ENCODE measurements at regions not wholly inside any gene's neighbourhood (a gene's known extent, or its start where the extent isn't known, plus 50 kb on each side); places are given as distances from the start of the nearest gene placed in this dataset.

DNA sequence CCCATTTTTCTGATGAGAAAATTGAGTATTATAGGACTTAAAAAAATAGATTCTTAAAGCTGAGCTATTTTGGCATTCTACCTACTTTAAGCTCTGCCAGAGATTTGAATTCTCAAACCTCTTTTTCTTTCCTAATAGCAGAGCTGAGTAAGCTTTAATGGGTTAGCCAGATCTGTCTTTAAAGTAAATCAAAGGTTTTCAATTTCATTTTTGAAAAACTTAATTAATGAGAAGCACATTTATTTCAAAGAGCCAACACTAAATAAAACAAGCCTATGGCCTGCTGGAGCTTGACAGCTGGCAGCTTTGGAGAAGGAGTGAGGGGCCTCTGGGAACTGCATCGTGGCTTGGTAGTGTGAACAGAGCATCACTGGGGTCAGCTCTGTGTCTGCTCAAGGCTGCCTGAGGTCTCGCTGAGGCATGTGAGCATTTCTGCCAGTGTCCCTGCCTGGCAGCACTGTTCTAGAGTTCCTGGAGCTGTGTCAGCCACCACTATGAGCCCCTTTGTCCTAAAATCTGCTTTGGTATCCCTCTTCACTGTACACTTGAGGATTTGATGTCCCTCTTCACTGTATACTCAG is 50.4 kb upstream of the PRSS23 start:
- H3K9me3 Mint-ChIP-seq = no peaks in the 10 kb centered on the region
- no peak overlapping the region for H3K4me3 Mint-ChIP-seq
- H3K27ac Mint-ChIP-seq = no peak overlapping the region
- H3K36me3 Mint-ChIP-seq = no peaks in the 10 kb centered on the region
- H3K27me3 Mint-ChIP-seq = peaks cover 1% of the 10 kb centered on the region
- no peaks in the 10 kb centered on the region for H3K4me1 Mint-ChIP-seq

DNA sequence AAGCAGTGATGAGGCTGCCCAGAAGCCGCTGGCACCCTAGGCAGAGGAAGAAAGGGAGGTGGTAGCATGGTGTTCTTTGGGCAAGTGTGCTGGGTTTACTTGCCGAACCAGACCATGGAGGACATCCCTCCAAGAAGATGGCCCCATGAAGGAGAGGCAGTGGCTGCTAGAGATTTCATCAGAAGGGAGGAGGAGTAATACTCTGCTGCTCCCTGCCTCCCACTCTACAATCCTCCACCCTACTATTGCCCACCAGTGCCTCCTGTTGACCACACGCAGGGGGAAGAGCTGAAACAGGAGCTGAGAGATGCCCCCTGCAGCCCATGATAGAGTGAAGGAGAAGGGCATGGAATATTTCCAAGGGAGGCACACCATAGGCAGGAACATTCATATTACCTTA is 51.0 kb upstream of the PRSS23 start:
- Mint-ChIP-seq H3K9me3 (peaks cover 0 to 1% (median 0%) of the 10 kb centered on the region in 3 donors), H3K36me3 (no peaks in the 10 kb centered on the region), H3K27ac (no peak overlapping the region), H3K27me3 (peaks cover 1% of the 10 kb centered on the region), H3K4me3 (no peak overlapping the region), H3K4me1 (no peaks in the 10 kb centered on the region)

DNA sequence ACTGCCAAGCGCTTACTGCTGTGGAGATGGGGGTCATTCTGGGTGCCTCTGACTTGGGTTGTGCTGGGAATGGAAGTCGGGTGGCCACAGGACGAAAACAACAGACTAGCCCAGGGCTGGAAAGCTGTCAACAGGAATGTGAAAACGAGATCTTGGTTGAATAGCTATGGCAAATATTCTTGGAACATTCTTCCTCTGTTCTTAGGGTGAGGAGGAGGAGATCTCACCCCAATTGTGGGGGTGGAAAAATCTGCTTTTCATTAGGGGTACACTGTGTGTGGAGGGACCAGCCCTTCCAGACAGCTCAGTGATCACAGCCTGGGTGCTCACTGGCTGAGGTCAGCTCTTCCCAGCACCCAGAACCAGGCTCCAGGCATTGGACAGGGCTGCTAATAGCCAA is 52.0 kb upstream of the PRSS23 start:
- peaks cover 0 to 1% (median 0%) of the 10 kb centered on the region in 3 donors for H3K9me3 Mint-ChIP-seq
- H3K36me3 Mint-ChIP-seq = no peaks in the 10 kb centered on the region
- no peaks in the 10 kb centered on the region for H3K4me1 Mint-ChIP-seq
- no peak overlapping the region for H3K4me3 Mint-ChIP-seq
- peaks cover 1% of the 10 kb centered on the region for H3K27me3 Mint-ChIP-seq
- peak overlapping the region in 1 of 3 donors; percentile 44 for H3K27ac Mint-ChIP-seq

DNA sequence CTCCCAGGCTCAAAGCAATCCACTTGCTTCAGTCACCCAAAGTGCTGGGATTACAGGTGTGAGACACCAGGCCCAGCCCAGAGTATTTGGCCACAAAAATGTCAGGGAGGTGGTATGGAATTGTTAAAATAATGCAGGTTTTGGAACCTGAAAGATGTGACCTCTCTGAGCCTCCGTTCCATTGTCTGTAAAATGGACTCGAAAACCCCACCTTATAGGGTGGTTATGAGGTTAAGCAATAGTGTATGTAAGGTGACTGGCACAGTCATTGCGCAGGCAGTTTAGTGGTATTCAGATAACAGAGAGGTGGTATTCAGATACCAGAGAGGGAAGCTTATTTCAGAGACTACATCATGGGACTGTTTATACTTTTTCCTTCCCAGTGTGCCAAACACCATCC is 52.5 kb upstream of the PRSS23 start:
- no peaks in the 10 kb centered on the region for H3K36me3 Mint-ChIP-seq
- no peaks in the 10 kb centered on the region for H3K4me1 Mint-ChIP-seq
- peaks cover 1% of the 10 kb centered on the region for H3K27me3 Mint-ChIP-seq
- peaks cover 0 to 1% (median 0%) of the 10 kb centered on the region in 3 donors for H3K9me3 Mint-ChIP-seq
- H3K27ac Mint-ChIP-seq = peak overlapping the region in 1 of 3 donors; percentile 44
- no peak overlapping the region for H3K4me3 Mint-ChIP-seq

DNA sequence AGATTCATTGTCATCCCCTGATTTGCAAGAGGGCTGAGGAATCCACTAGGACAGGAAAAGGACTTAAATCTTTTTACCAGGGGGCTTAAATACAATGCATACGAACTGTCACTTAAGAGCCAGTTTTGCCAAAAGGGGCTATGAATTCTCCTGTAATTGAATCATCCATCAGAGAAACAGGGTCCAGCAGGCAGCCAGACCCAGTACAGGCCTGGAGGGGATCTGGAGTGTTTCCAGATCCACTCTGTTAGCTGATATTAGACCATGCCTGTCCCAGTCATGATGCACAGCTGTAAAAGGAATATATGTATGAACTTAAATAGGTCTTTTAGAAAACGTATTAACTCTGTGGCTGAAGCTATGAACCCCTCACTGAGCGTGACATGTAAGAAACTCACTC is 53.8 kb upstream of the PRSS23 start:
- H3K4me1 Mint-ChIP-seq = no peaks in the 10 kb centered on the region
- no peak overlapping the region for H3K27ac Mint-ChIP-seq
- H3K9me3 Mint-ChIP-seq = peaks cover 0 to 1% (median 0%) of the 10 kb centered on the region in 3 donors
- no peak overlapping the region for H3K4me3 Mint-ChIP-seq
- H3K36me3 Mint-ChIP-seq = no peaks in the 10 kb centered on the region
- peaks cover 4% of the 10 kb centered on the region for H3K27me3 Mint-ChIP-seq

DNA sequence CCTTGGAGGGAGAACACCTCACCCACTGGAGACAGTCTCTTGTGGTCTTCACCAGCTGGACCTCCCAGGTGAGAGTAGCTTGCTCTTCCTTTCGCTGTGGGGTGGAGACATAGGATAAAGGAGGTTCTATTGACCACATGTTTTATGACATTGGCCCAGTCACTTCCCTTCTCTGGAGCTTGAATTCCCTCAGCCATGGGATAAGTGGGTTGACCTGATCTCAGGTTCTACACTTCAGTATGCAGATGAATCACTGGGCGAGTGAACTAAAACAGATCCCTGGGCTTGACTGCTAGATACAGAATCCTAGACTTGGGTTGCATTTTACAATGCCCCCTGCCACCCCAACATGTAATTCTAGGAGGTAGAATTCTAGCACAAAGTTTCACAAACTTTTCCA is 54.8 kb upstream of the PRSS23 start:
- Mint-ChIP-seq H3K4me3 (no peak overlapping the region), H3K4me1 (no peaks in the 10 kb centered on the region), H3K27ac (no peak overlapping the region), H3K27me3 (peaks cover 4% of the 10 kb centered on the region), H3K9me3 (peaks cover 0 to 1% (median 0%) of the 10 kb centered on the region in 3 donors), H3K36me3 (no peaks in the 10 kb centered on the region)

DNA sequence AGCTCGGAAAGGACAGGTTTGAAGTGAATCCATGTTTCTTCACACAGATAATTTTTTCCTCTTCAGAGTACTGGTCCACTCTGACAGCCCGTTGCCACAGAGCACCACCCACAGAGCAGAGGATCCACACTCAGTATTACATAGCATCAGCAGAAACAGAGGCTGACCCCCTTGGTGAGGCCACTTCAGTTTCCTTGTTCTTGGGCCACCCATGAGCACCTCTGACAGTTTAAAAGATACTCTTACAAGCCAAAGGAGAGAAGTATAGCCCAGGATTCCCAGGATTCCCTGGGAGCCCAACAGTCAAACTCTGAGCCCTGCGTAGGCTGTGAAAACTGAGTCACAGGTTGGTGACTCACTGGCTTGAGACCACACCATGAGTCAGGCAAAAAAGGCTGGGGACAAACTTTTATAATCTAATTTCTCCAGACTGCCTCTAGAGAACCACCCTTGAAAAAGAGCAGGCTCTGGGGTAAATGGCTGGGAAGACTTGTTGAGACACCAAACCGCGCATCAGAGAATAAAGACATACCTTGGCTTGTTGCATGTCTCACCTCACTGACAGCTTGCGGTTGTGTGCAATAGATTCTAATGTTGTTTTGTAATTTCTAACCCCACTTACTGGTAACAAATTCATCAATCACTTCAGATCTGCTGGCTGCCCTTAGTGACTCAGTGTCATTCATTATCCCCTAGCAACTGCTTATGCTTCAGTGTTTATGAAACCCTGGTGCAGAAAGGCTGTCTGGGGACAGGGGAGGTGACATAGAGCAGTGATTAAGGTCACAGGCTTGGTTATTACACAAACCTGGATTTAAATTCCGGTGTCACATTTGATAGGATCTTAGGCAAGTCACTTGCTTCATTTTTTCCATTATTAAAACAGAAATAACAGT is 56.9 kb upstream of the PRSS23 start:
- H3K4me3 Mint-ChIP-seq = no peak overlapping the region
- peaks cover 4% of the 10 kb centered on the region for H3K27me3 Mint-ChIP-seq
- no peaks in the 10 kb centered on the region for H3K36me3 Mint-ChIP-seq
- H3K27ac Mint-ChIP-seq = no peak overlapping the region
- peaks cover 0 to 1% (median 1%) of the 10 kb centered on the region in 3 donors for H3K9me3 Mint-ChIP-seq
- no peaks in the 10 kb centered on the region for H3K4me1 Mint-ChIP-seq

DNA sequence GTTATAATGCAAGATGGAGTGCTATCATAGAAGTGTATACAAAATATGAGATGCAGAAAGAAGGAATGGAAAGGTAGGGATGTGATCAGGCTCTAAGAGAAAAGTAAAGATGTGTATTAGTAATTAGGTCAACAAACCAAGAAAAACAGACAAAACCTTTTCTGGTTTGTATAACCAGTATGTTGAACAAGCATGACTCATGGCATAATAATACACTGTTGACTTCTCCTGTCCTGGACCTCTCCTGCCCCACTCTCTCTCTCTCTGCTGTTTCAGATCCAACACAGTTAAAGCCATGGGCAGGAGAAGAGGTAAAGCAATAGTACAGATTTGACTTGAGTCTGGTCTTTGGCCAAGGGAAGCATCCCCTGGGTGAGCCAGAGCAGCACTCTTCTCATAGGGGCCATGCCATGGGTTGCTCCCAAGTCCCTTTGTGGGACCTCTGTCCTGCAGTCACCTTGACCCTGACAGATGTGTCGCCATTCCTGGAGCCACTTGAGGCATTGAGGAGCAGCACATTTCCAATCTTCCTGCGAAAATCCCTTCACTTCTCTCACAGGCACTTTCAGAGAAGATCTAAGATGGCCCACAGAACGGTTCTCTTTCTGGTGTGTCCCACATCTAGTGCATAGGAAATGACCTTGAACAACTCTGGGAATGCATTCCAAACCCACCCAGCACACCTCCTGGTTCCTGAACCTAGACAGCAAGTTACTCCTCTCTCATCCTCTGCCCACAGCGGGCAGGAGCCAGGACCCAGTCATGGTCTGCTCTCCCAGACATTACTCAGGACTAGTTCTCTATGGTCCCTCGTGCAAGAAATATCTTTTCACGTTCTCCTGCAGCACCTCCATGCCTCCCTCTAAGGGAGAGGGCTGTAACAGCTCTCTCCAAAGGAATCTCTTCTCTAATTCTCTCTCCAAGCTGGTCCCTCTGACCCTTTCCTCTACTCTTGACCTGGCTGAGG is 58.2 kb upstream of the PRSS23 start:
- Mint-ChIP-seq H3K27ac (no peak overlapping the region), H3K27me3 (peaks cover 4% of the 10 kb centered on the region), H3K36me3 (no peaks in the 10 kb centered on the region), H3K4me1 (no peaks in the 10 kb centered on the region), H3K4me3 (no peak overlapping the region), H3K9me3 (peaks cover 0 to 1% (median 1%) of the 10 kb centered on the region in 3 donors)

DNA sequence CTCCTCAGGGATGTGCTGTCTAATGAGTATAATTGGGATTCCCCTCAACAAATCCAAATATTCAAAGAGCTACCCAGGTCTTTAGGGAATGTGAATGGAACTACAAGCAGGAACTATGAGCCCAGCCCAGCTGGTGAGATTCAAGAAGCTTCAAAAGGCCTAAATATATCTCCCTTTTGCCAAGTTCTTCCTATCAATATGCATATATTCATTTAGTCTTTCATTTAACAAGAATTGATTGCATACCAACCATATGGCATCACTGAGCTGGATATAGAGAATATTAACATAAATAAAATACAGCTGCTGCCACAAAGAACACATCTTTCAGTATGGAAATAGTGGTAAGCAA is 58.9 kb upstream of the PRSS23 start:
- Mint-ChIP-seq H3K27ac (no peak overlapping the region), H3K36me3 (no peaks in the 10 kb centered on the region), H3K27me3 (peaks cover 4% of the 10 kb centered on the region), H3K9me3 (peaks cover 0 to 1% (median 1%) of the 10 kb centered on the region in 3 donors), H3K4me1 (no peaks in the 10 kb centered on the region), H3K4me3 (no peak overlapping the region)

DNA sequence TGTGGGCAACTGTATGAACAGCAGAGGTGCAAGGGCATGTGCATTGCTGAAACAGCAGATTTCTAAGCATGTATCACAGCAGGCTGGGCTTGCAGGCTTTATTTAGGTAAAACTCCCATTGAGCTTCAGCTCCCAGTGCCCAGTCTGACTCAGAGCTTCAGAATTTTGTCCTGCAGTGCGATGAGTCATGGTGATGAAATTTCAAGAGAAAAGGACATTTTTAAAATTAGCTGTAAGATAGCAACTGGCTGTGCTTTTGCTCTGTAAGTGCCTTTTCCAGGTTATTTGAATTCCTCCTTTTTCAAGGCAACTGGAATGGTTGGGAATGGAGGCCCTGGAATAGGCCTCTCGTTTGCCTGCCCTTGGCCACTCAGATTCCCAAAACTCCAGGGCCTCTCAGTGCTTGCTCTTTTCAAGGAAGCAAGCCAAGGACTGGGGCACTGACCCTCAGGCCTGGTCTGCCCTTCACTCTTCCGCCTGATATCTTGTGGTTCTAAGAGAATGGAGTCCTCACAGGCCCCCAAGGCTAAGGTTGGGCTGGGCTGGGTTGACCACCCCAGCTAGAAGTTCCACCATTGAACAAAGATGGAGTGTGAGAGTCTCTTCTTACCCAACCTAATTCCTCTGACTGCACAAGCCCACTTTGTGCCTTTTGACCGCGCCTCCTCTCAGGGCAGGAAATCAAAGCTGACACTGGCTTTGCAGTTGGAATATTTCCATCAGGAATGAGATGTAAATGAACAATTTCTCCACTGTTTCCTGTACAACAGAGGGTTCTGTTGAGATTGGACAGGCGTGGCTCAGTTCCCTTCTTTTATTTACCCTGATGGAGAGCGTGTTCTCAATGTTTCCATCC is 59.5 kb upstream of the PRSS23 start:
- Mint-ChIP-seq H3K27ac (no peak overlapping the region), H3K9me3 (peaks cover 0 to 1% (median 1%) of the 10 kb centered on the region in 3 donors), H3K4me3 (no peak overlapping the region), H3K27me3 (peaks cover 3% of the 10 kb centered on the region), H3K36me3 (no peaks in the 10 kb centered on the region), H3K4me1 (no peaks in the 10 kb centered on the region)

DNA sequence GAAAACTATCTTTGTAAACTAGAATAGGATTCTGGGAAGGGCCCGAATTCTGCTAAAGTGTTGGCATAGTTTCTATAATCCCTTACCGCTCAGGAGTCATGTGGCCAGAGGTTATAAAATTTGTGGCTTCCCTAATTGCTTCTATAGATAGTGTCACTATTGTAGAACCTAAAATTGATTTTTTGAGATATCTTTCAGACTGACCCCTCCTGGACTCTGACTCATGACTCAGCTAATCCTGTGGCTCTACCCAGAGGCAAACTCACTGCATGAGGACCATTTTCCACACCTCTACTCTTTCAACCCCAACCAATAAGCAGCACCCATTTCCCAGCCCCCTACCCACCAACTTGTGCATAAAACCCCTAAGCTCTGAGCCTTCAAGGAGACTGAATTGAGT is 61.8 kb upstream of the PRSS23 start:
- no peaks in the 10 kb centered on the region for H3K36me3 Mint-ChIP-seq
- no peak overlapping the region for H3K4me3 Mint-ChIP-seq
- H3K27ac Mint-ChIP-seq = no peak overlapping the region
- H3K4me1 Mint-ChIP-seq = no peaks in the 10 kb centered on the region
- H3K27me3 Mint-ChIP-seq = peaks cover 3% of the 10 kb centered on the region
- peaks cover 0 to 1% (median 0%) of the 10 kb centered on the region in 3 donors for H3K9me3 Mint-ChIP-seq

DNA sequence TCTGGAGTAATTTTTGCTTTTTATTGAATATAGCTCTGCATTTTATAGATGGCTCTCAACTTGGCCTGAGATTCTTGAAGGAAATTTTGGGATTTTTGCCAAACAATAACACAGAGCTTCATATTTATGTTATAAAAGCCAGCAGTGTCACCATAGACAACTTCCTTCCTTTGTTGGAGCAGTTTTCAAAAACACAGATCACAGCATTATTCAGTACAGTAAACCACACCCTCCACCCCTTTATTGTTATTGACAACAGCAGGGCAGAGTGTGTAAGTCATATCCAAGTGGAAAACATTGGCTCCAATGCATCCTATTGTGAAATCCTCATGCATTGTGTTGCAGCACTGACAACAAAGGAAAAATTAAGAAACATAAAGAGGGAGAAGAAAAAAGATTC is 62.6 kb upstream of the PRSS23 start:
- H3K4me1 Mint-ChIP-seq = no peaks in the 10 kb centered on the region
- H3K27me3 Mint-ChIP-seq = peaks cover 3% of the 10 kb centered on the region
- H3K36me3 Mint-ChIP-seq = no peaks in the 10 kb centered on the region
- H3K27ac Mint-ChIP-seq = no peak overlapping the region
- peaks cover 0 to 1% (median 0%) of the 10 kb centered on the region in 3 donors for H3K9me3 Mint-ChIP-seq
- H3K4me3 Mint-ChIP-seq = no peak overlapping the region

DNA sequence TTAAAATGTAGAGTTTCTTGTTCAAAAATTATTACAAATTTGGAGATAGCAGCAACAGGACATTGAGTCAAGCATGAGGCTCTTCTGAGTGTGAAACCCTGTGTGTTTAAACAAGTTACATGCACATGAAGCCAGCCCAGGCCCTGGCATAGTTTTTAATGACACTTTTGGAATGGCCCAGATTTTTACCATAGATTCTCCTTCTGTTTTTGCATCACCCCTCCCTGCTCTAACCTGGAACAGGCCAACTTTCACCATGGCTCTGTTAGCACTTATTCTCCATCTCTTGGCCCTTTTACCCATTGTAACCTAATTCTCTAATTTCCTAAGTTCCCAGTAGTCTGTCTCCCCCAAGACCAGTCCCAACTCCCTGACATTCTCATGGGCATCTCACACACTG is 63.1 kb upstream of the PRSS23 start:
- no peaks in the 10 kb centered on the region for H3K4me1 Mint-ChIP-seq
- no peaks in the 10 kb centered on the region for H3K36me3 Mint-ChIP-seq
- no peaks in the 10 kb centered on the region for H3K27me3 Mint-ChIP-seq
- H3K4me3 Mint-ChIP-seq = no peak overlapping the region
- peaks cover 0 to 1% (median 0%) of the 10 kb centered on the region in 3 donors for H3K9me3 Mint-ChIP-seq
- H3K27ac Mint-ChIP-seq = no peak overlapping the region

Data from IgD-negative memory B cell (primary cell).